ENCODE measurements at regions not wholly inside any gene's neighbourhood (a gene's known extent, or its start where the extent isn't known, plus 50 kb on each side); places are given as distances from the start of the nearest gene placed in this dataset.
"Not testable (repeated sequence)": the region's sequence is repeated elsewhere in the genome, so short reads cannot be mapped to it uniquely, and the experiment has no call there.

- ATAC-seq, result no peak
Measured at GRCh38 chr3:162678941-162679340, 1182.3 kb downstream of the OTOL1 start.

DNA sequence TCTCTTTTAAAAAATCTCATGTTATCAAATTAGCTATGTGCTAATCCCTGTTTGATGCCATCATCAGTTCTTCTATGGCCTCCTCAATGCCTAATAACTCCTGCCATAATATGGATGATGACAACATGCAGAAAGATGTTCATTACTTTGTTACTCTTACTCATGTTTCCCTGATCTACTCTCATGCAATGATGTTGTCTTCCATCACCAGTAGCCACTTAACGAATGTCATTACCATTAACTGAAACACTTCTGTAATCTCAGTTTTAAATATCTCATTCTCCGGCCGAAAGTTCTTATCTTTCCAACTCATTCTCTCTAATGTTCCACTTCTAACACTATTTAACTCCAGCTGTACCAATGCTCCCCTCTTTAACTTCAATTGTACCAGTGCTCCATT, 1187.7 kb downstream of the OTOL1 start:
- H3K27ac Mint-ChIP-seq, result no peak overlapping the region

More at GRCh38 chr3:162678941-162679340, 1182.3 kb downstream of the OTOL1 start:
- H3K27me3 Mint-ChIP-seq, result no peaks in the 10 kb centered on the region
- no peaks in the 10 kb centered on the region for H3K36me3 Mint-ChIP-seq (ENCODE audit: low read depth)
- no peak overlapping the region for H3K4me3 Mint-ChIP-seq
- no peaks in the 10 kb centered on the region for H3K4me1 Mint-ChIP-seq
- no peaks in the 10 kb centered on the region for H3K9me3 Mint-ChIP-seq (ENCODE audit: low read depth)
- ChIA-PET CTCF (interaction anchor here (1.1 kb wide), 1 partner anchor 272 kb away, joined by 3 read pairs; no protein-coding TSS in a partner anchor), POLR2A (no interaction called here)
- intact Hi-C loops (cut with DNase I, micrococcal nuclease), result no loop called here
- no peak for DNase-seq
- no peak overlapping the region for H3K27ac Mint-ChIP-seq

DNA sequence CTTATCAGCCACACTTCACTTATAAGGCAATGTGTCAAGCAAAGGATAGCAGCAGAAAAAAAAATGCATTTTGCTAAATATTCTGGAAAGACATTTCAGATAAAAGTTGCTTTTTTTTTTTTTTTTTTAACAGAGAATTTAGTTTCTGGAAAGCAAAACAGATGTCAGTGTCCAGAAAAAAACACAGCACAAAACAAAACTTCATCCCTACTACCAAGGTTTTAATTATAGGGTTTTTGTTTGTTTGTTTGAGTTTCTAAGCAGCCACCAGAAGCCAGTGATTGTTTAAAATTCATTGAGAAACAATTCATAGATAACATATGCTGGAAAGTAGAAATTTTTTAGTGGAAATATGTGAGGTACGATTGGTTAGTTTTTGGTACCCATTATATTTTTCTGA, 1202.7 kb downstream of the OTOL1 start:
- intact Hi-C loops (cut with DNase I, micrococcal nuclease), result no loop called here
- Mint-ChIP-seq H3K4me3 (no peak overlapping the region), H3K36me3 (ENCODE audit: low read depth) (no peaks in the 10 kb centered on the region), H3K4me1 (no peaks in the 10 kb centered on the region), H3K27ac (no peak overlapping the region), H3K9me3 (ENCODE audit: low read depth) (peaks cover 4% of the 10 kb centered on the region), H3K27me3 (no peaks in the 10 kb centered on the region)
- POLR2A ChIA-PET, result no interaction called here
- CTCF ChIA-PET, result no interaction called here
- DNase-seq (no peak), ATAC-seq (no peak)

More for the DNA sequence above, 1187.7 kb downstream of the OTOL1 start:
- DNase-seq (no peak), ATAC-seq (no peak)
- H3K9me3 Mint-ChIP-seq (ENCODE audit: low read depth), result peaks cover 5% of the 10 kb centered on the region
- H3K4me3 Mint-ChIP-seq, result no peak overlapping the region
- CTCF ChIA-PET, result no interaction called here
- intact Hi-C loops (cut with DNase I, micrococcal nuclease), result no loop called here
- H3K27me3 Mint-ChIP-seq, result no peaks in the 10 kb centered on the region
- POLR2A ChIA-PET, result no interaction called here
- no peaks in the 10 kb centered on the region for H3K4me1 Mint-ChIP-seq
- no peaks in the 10 kb centered on the region for H3K36me3 Mint-ChIP-seq (ENCODE audit: low read depth)

GRCh38 chr3:162701211-162701610, 1204.6 kb downstream of the OTOL1 start:
- DNase-seq, result no peak
- intact Hi-C loops (cut with DNase I, micrococcal nuclease), result no loop called here
- Mint-ChIP-seq H3K4me3 (no peak overlapping the region), H3K27ac (no peak overlapping the region), H3K36me3 (ENCODE audit: low read depth) (no peaks in the 10 kb centered on the region), H3K4me1 (no peaks in the 10 kb centered on the region), H3K9me3 (ENCODE audit: low read depth) (peaks cover 4% of the 10 kb centered on the region), H3K27me3 (no peaks in the 10 kb centered on the region)
- ChIA-PET CTCF (no interaction called here), POLR2A (no interaction called here)
- no peak for ATAC-seq

DNA sequence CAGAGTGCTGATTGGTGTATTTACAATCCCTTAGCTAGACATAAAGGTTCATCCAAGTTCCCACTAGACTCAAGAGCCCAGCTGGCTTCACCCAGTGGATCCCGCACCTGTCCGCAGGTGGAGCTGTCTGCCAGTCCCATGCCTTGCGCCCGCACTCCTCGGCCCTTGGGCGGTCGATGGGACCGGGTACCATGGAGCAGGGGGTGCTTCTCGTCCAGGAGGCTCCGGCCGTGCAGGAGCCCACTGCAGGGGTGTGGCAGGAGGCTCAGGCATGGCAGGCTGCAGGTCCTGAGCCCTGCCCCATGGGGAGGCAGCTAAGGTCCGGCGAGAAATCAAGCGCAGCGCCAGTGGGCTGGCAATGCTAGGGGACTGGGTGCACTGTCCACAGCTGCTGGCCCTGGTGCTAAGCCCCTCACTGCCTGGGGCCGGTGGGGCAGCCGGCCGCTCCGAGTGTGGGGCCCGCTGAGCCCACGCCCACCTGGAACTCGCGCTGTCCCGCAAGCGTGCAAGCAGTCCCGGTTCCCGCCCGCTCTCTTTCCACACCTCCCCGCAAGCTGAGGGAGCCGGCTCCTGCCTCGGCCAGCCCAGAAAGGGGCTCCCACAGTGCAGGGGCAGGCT, 1206.3 kb downstream of the OTOL1 start:
- ATAC-seq (no peak), DNase-seq (no peak)
- no peak overlapping the region for H3K27ac Mint-ChIP-seq
- no peaks in the 10 kb centered on the region for H3K4me1 Mint-ChIP-seq
- ChIA-PET POLR2A (no interaction called here), CTCF (no interaction called here)
- no peak overlapping the region for H3K4me3 Mint-ChIP-seq
- no peaks in the 10 kb centered on the region for H3K27me3 Mint-ChIP-seq
- H3K36me3 Mint-ChIP-seq (ENCODE audit: low read depth), result no peaks in the 10 kb centered on the region
- intact Hi-C loops (cut with DNase I, micrococcal nuclease), result no loop called here
- H3K9me3 Mint-ChIP-seq (ENCODE audit: low read depth), result peaks cover 4% of the 10 kb centered on the region

DNA sequence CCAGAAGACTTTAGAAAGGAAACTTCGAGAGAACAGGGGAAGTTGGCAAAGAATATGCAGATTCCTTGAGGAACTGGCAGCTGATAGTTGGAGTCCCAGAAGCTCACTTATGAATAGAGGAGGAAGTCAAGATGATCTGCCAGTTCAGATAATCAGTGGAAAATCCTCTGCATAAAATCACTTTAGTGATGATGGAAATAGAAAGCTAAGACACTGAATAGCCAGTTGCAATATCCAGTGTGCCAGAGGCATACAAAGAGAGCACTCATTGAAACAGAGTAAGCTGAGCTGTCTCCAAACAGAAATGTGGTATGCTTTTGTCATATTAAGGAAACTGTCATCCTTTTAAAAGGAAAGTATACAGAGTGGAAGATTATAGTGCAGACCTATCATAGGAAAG, 1207.6 kb downstream of the OTOL1 start:
- no peak overlapping the region for H3K4me3 Mint-ChIP-seq
- no peaks in the 10 kb centered on the region for H3K4me1 Mint-ChIP-seq
- ChIA-PET POLR2A (no interaction called here), CTCF (interaction anchor here (0.6 kb wide), 1 partner anchor 84 kb away, joined by 3 read pairs; no protein-coding TSS in a partner anchor)
- H3K9me3 Mint-ChIP-seq (ENCODE audit: low read depth), result peaks cover 4% of the 10 kb centered on the region
- no peak overlapping the region for H3K27ac Mint-ChIP-seq
- H3K27me3 Mint-ChIP-seq, result no peaks in the 10 kb centered on the region
- ATAC-seq, result no peak
- intact Hi-C loops (cut with DNase I, micrococcal nuclease), result no loop called here
- no peak for DNase-seq
- H3K36me3 Mint-ChIP-seq (ENCODE audit: low read depth), result no peaks in the 10 kb centered on the region

- intact Hi-C loops (cut with DNase I, micrococcal nuclease), result no loop called here
Measured at GRCh38 chr3:162704799-162705385, 1208.3 kb downstream of the OTOL1 start.

GRCh38 chr3:162708394-162708793, 1211.8 kb downstream of the OTOL1 start:
- H3K27me3 Mint-ChIP-seq; H3K4me3 Mint-ChIP-seq; H3K36me3 Mint-ChIP-seq (ENCODE audit: low read depth); POLR2A ChIA-PET; H3K4me1 Mint-ChIP-seq; CTCF ChIA-PET; H3K27ac Mint-ChIP-seq; DNase-seq; ATAC-seq; H3K9me3 Mint-ChIP-seq (ENCODE audit: low read depth); intact Hi-C loops (cut with DNase I, micrococcal nuclease): not testable (repeated sequence)

More at GRCh38 chr3:162704799-162705385, 1208.3 kb downstream of the OTOL1 start:
- ChIA-PET POLR2A (no interaction called here), CTCF (no interaction called here)
- H3K27ac Mint-ChIP-seq, result no peak overlapping the region
- no peak overlapping the region for H3K4me3 Mint-ChIP-seq
- H3K36me3 Mint-ChIP-seq (ENCODE audit: low read depth), result no peaks in the 10 kb centered on the region
- ATAC-seq, result no peak
- no peaks in the 10 kb centered on the region for H3K27me3 Mint-ChIP-seq
- no peaks in the 10 kb centered on the region for H3K4me1 Mint-ChIP-seq
- peaks cover 4% of the 10 kb centered on the region for H3K9me3 Mint-ChIP-seq (ENCODE audit: low read depth)
- DNase-seq, result no peak

DNA sequence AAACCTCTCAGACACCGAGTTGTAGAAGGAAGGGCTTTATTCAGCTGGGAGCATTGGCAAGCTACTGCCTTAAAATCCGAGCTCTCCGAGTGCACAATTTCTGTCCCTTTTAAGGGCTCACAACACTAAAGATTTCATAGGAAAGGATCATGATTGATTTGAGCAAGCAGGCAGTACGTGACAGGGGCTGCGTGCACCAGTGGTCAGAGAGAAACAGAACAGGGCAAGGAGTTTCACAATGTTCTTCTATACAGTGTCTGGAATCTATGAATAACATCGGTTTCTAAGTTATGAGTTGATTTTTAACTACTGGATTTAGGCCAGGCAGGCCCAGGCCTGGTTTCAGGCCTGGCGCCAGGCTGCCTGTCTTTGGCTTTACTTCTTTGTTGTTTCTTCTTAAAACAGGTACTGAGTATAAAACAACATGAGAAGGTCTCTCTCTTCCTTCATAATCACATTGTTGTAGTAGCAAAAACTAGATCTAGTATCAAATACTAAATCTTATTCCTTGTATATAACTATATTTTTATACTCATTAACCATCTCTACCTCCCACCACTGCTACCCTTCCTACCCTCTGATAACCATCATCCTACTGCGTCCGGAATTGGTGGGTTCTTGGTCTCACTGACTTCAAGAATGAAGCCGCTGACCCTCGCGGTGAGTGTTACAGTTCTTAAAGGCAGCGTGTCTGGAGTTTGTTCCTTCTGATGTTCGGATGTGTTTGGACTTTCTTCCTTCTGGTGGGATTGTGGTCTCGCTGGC, 1212.5 kb downstream of the OTOL1 start:
- H3K9me3 Mint-ChIP-seq (ENCODE audit: low read depth); CTCF ChIA-PET; H3K4me1 Mint-ChIP-seq; DNase-seq; H3K4me3 Mint-ChIP-seq; H3K27me3 Mint-ChIP-seq; H3K36me3 Mint-ChIP-seq (ENCODE audit: low read depth); ATAC-seq; H3K27ac Mint-ChIP-seq; intact Hi-C loops (cut with DNase I, micrococcal nuclease); POLR2A ChIA-PET: not testable (repeated sequence)

GRCh38 chr3:162710332-162711112, 1213.9 kb downstream of the OTOL1 start:
- ATAC-seq (no peak), DNase-seq (no peak)
- H3K9me3 Mint-ChIP-seq (ENCODE audit: low read depth), result peaks cover 4% of the 10 kb centered on the region
- H3K27me3 Mint-ChIP-seq, result no peaks in the 10 kb centered on the region
- no peak overlapping the region for H3K4me3 Mint-ChIP-seq
- ChIA-PET CTCF (no interaction called here), POLR2A (no interaction called here)
- intact Hi-C loops (cut with DNase I, micrococcal nuclease), result no loop called here
- no peaks in the 10 kb centered on the region for H3K4me1 Mint-ChIP-seq
- H3K36me3 Mint-ChIP-seq (ENCODE audit: low read depth), result no peaks in the 10 kb centered on the region
- H3K27ac Mint-ChIP-seq, result no peak overlapping the region

DNA sequence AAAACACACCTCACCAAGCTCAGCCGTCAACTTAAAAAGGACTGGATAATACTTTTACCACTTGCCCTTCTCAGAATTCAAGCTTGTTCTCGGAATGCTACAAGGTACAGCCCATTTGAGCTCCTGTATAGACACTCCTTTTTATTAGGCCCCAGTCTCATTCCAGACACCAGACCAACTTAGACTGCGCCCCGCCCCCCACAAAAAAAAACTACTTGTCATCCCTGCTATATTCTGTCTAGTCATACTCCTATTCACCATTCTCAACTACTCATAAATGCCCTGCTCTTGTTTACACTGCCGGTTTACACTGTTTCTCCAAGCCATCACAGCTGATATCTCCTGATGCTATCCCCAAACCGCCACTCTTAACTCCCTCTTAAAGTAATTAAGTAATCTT, 1220.5 kb downstream of the OTOL1 start:
- H3K9me3 Mint-ChIP-seq (ENCODE audit: low read depth); H3K27me3 Mint-ChIP-seq; POLR2A ChIA-PET; H3K4me1 Mint-ChIP-seq; CTCF ChIA-PET; H3K4me3 Mint-ChIP-seq; H3K27ac Mint-ChIP-seq; DNase-seq; H3K36me3 Mint-ChIP-seq (ENCODE audit: low read depth); intact Hi-C loops (cut with DNase I, micrococcal nuclease); ATAC-seq: not testable (repeated sequence)

GRCh38 chr3:162718697-162719096, 1222.1 kb downstream of the OTOL1 start:
- intact Hi-C loops (cut with DNase I, micrococcal nuclease), result no loop called here
- Mint-ChIP-seq H3K4me1 (no peaks in the 10 kb centered on the region), H3K27ac (no peak overlapping the region), H3K36me3 (ENCODE audit: low read depth) (no peaks in the 10 kb centered on the region), H3K4me3 (no peak overlapping the region), H3K27me3 (no peaks in the 10 kb centered on the region), H3K9me3 (ENCODE audit: low read depth) (no peaks in the 10 kb centered on the region)
- no peak for ATAC-seq
- no peak for DNase-seq
- CTCF ChIA-PET, result no interaction called here
- POLR2A ChIA-PET, result no interaction called here
